B cell (primary cell): ENCODE measurements at regions not wholly inside any gene's neighbourhood (a gene's known extent, or its start where the extent isn't known, plus 50 kb on each side); places are given as distances from the start of the nearest gene placed in this dataset.

Experiments
- ATAC-seq: fragments of 200-7000 bp; cut with Tn5 transposase; one replicate; pipeline ENCODE4 v1.10.0; 2021; ENCODE audit warnings: low read depth, mild to moderate bottlenecking, moderate number of reproducible peaks, moderate library complexity
- CTCF ChIA-PET: fragments of 350-600 bp; sonication (Branson Sonifier 250); formaldehyde crosslinking; loops from one replicate; lab custom pipeline; 2021; ENCODE audit warnings: antibody characterized with exemption, inconsistent platforms; lab: Charles Lee
- POLR2A ChIA-PET: fragments of 350-600 bp; sonication (Branson Sonifier 250); formaldehyde crosslinking; loops from one replicate; lab custom pipeline; 2021; ENCODE audit warnings: antibody characterized with exemption; lab: Charles Lee
- DNase-seq: peaks from one replicate; pipeline ENCODE4 v3.0.0; 2013
- H2AFZ ChIP-seq: 2 replicates; pipeline ENCODE4 v1.6.1; 2012; ENCODE audit warnings: mild to moderate bottlenecking, low read depth, low read length; ENCODE audit not compliant: insufficient read depth, poor library complexity, severe bottlenecking
- H3K27ac ChIP-seq, 2 donors: 1 replicate in 1 of 2; 2 replicates in 1 of 2; pipeline ENCODE4 v1.5.1; 2012 to 2013; ENCODE audit warnings: low read length in 2 of 2, mild to moderate bottlenecking in 2 of 2, moderate library complexity in 1 of 2
- H3K27me3 ChIP-seq, 4 experiments: fragments of 200-600 bp in 1 of 4; sonication (generic) in 1 of 4; replicated peaks in 1 of 4; 1 replicate in 2 of 4; 2 replicates in 2 of 4; pipeline versions ENCODE4 v1.6.1 to v1.7.0; 2013 to 2016; ENCODE audit warnings: low read length in 3 of 4, mild to moderate bottlenecking in 2 of 4, mixed read lengths in 1 of 4, moderate library complexity in 1 of 4; ENCODE audit not compliant: insufficient read depth in 4 of 4, control insufficient read depth in 3 of 4; ENCODE audit errors: control extremely low read depth in 1 of 4
- H3K36me3 ChIP-seq, 2 experiments: replicated peaks in 1 of 2; 1 replicate in 1 of 2; 2 replicates in 1 of 2; pipeline versions ENCODE4 v1.6.1 to v1.7.1; 2013; ENCODE audit warnings: low read length in 1 of 2; ENCODE audit not compliant: insufficient read depth in 2 of 2, control insufficient read depth in 1 of 2; ENCODE audit errors: control extremely low read depth in 1 of 2, extremely low read depth in 1 of 2
- H3K4me1 ChIP-seq, 2 donors: fragments of 200-600 bp in 1 of 2; sonication (generic) in 1 of 2; 1 replicate in 1 of 2; 2 replicates in 1 of 2; pipeline versions ENCODE4 v1.5.1 to v1.6.1; 2013 to 2017; ENCODE audit warnings: low read length in 2 of 2; ENCODE audit not compliant: control insufficient read depth in 2 of 2, insufficient read depth in 2 of 2
- H3K4me2 ChIP-seq: replicated peaks from 2 replicates; pipeline ENCODE3; 2012; ENCODE audit warnings: mild to moderate bottlenecking, low read depth, low read length; ENCODE audit not compliant: poor library complexity, severe bottlenecking
- H3K4me3 ChIP-seq, 5 experiments: fragments of 200-600 bp in 1 of 5; sonication (generic) in 1 of 5; 1 replicate in 3 of 5; 2 replicates in 2 of 5; pipeline versions ENCODE4 v1.5.1 to v1.7.0; 2011 to 2016; ENCODE audit warnings: low read length in 4 of 5, mild to moderate bottlenecking in 4 of 5, low read depth in 2 of 5, control low read depth in 1 of 5, moderate library complexity in 1 of 5; ENCODE audit not compliant: insufficient read depth in 1 of 5; ENCODE audit errors: control extremely low read depth in 1 of 5, extremely low read depth in 1 of 5
- H3K79me2 ChIP-seq: fragments of 200-600 bp; sonication (generic); one replicate; pipeline ENCODE4 v1.6.0; 2016; ENCODE audit warnings: low read length; ENCODE audit not compliant: control insufficient read depth, insufficient read depth
- H3K9ac ChIP-seq: fragments of 200-600 bp; sonication (generic); 2 replicates; pipeline ENCODE4 v1.6.1; 2017; ENCODE audit warnings: mild to moderate bottlenecking, low read length, moderate library complexity
- H3K9me3 ChIP-seq, 3 donors: one replicate each; pipeline versions ENCODE4 v1.6.1 to v1.7.1; 2013; ENCODE audit warnings: low read length in 2 of 3; ENCODE audit not compliant: control insufficient read depth in 2 of 3, insufficient read depth in 1 of 3; ENCODE audit errors: control extremely low read depth in 1 of 3
- H4K20me1 ChIP-seq: 2 replicates; pipeline ENCODE4 v1.6.0; 2012; ENCODE audit warnings: mild to moderate bottlenecking, low read length; ENCODE audit not compliant: insufficient read depth, control insufficient read depth, poor library complexity, severe bottlenecking
- H3K27ac Mint-ChIP-seq: one replicate; pipeline ENCODE4 v1.8.0; 2021; ENCODE audit warnings: mixed read lengths
- H3K27me3 Mint-ChIP-seq: one replicate; pipeline ENCODE4 v1.8.0; 2021; ENCODE audit warnings: mixed read lengths
- H3K4me1 Mint-ChIP-seq: one replicate; pipeline ENCODE4 v1.8.0; 2021; ENCODE audit warnings: mixed read lengths
- H3K4me3 Mint-ChIP-seq: one replicate; pipeline ENCODE4 v1.8.0; 2021; ENCODE audit warnings: mixed read lengths
- H3K9me3 Mint-ChIP-seq: one replicate; pipeline ENCODE4 v1.8.0; 2022; ENCODE audit warnings: mixed read lengths; ENCODE audit not compliant: insufficient read depth
- CTCF ChIP-seq: fragments of 200-600 bp; IDR thresholded peaks from one replicate; pipeline ENCODE4 v1.8.0; 2022; ENCODE audit warnings: antibody characterized with exemption, mild to moderate bottlenecking
- EZH2 ChIP-seq: IDR thresholded peaks from 2 replicates; pipeline ENCODE4 v1.6.1; 2012; ENCODE audit warnings: borderline replicate concordance, low read depth, mild to moderate bottlenecking, moderate library complexity, low read length; ENCODE audit not compliant: insufficient read depth, poor library complexity, severe bottlenecking
- WGBS: methylation state at CpG from one replicate; pipeline ENCODE4 v1.1.5; 2013; ENCODE audit warnings: missing lambda C conversion rate; ENCODE audit not compliant: insufficient coverage; 5-methylcytosine and 5-hydroxymethylcytosine counted together
- intact Hi-C: fragments of 100-400 bp; cut with micrococcal nuclease; formaldehyde crosslinking; loops from one replicate; pipeline ENCODE4 v1.10.0; 2022

GRCh38 chr6:78492351-78493017 is 374.9 kb upstream of the IRAK1BP1 start:
- no peak overlapping the region for H3K4me3 Mint-ChIP-seq
- no peak overlapping the region for H3K4me2 ChIP-seq
- ATAC-seq (no peak), DNase-seq (no peak)
- H3K36me3 ChIP-seq = no peaks in the 10 kb centered on the region
- H3K27ac ChIP-seq = no peak overlapping the region
- H3K27me3 ChIP-seq = no peaks in the 10 kb centered on the region
- H3K9me3 ChIP-seq = no peaks in the 10 kb centered on the region
- no peaks in the 10 kb centered on the region for H3K79me2 ChIP-seq
- H3K27ac Mint-ChIP-seq = no peak overlapping the region
- no peaks in the 10 kb centered on the region for H3K4me1 Mint-ChIP-seq
- H3K9ac ChIP-seq = no peak overlapping the region
- ChIA-PET CTCF (no interaction called here), POLR2A (no interaction called here)
- intact Hi-C loops = no loop called here
- no peaks in the 10 kb centered on the region for H3K27me3 Mint-ChIP-seq
- no peak for TF ChIP-seq CTCF
- H4K20me1 ChIP-seq = no peaks in the 10 kb centered on the region
- peaks cover 5% of the 10 kb centered on the region for H3K9me3 Mint-ChIP-seq
- no peak overlapping the region for H3K4me3 ChIP-seq
- H3K4me1 ChIP-seq = no peaks in the 10 kb centered on the region
- H2AFZ ChIP-seq = no peak overlapping the region
- 69% methylated on average over 2 of the region's 4 CpGs for WGBS

DNA sequence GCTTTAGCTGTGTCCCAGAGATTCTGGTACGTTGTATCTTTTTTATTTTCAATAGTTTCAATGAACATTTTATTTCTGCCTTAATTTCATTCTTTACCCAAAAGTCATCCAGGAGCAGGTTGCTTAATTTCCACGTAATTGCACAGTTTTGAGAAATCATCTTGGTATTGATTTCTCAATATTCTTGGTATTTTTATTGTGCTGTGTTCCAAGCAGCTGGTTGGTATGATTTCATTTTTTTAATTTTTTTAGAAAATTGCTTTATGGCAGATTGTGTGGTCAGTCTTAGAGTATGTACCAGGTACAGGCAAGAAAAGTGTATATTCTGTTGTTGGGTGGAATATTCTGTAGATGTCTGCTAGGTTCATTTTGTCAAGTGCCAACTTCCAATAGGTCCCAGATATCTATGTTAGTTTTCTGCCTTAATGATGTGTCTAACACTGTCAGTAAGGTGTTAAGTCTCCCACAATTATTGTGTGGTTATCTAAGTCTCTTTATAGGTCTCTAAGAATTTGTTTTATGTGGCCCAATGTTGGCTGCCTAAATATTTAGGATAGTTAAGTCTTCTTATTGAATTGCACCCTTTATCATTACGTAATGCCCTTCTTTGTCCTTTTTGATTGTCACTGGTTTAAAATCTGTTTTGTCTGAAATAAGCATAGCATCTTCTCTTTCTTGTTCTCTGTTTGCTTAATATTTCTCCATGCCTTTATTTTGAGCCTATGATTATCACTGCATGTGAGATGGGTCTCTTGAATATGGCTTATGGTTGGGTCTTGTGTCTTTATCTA is 366.9 kb upstream of the IRAK1BP1 start:
- H3K4me2 ChIP-seq = no peak overlapping the region
- no peak for DNase-seq
- no peaks in the 10 kb centered on the region for H3K27me3 Mint-ChIP-seq
- no peaks in the 10 kb centered on the region for H3K36me3 ChIP-seq
- H3K9me3 ChIP-seq = peaks cover 0 to 4% (median 0%) of the 10 kb centered on the region in 3 donors
- H3K4me3 Mint-ChIP-seq = no peak overlapping the region
- TF ChIP-seq CTCF = no peak
- TF ChIP-seq EZH2 = no peak
- no peak overlapping the region for H3K27ac Mint-ChIP-seq
- no peak for ATAC-seq
- no CpG with 5 or more reads among the region's 3 CpGs for WGBS
- H3K9me3 Mint-ChIP-seq = peaks cover 8% of the 10 kb centered on the region
- intact Hi-C loops = no loop called here
- no peaks in the 10 kb centered on the region for H4K20me1 ChIP-seq
- H3K4me3 ChIP-seq = no peak overlapping the region
- ChIA-PET POLR2A (no interaction called here), CTCF (no interaction called here)
- H3K4me1 ChIP-seq = no peaks in the 10 kb centered on the region
- H3K9ac ChIP-seq = no peak overlapping the region
- no peak overlapping the region for H3K27ac ChIP-seq
- no peaks in the 10 kb centered on the region for H3K27me3 ChIP-seq
- no peaks in the 10 kb centered on the region for H3K79me2 ChIP-seq
- no peaks in the 10 kb centered on the region for H3K4me1 Mint-ChIP-seq
- no peak overlapping the region for H2AFZ ChIP-seq
